Esophagus muscularis mucosa (tissue), 3 donors: ENCODE measurements at regions not wholly inside any gene's neighbourhood (a gene's known extent, or its start where the extent isn't known, plus 50 kb on each side); places are given as distances from the start of the nearest gene placed in this dataset.

Experiments used
- EP300 ChIP-seq: sonication (generic); formaldehyde crosslinking; IDR thresholded peaks from one replicate; pipeline ENCODE4 v1.6.1; 2017; ENCODE audit warnings: antibody characterized with exemption
- POLR2AphosphoS5 ChIP-seq, 2 donors: sonication (generic); formaldehyde crosslinking; IDR thresholded peaks; one replicate each; pipeline ENCODE4 v1.6.1; 2017; ENCODE audit warnings: antibody characterized with exemption in 2 of 2

DNA sequence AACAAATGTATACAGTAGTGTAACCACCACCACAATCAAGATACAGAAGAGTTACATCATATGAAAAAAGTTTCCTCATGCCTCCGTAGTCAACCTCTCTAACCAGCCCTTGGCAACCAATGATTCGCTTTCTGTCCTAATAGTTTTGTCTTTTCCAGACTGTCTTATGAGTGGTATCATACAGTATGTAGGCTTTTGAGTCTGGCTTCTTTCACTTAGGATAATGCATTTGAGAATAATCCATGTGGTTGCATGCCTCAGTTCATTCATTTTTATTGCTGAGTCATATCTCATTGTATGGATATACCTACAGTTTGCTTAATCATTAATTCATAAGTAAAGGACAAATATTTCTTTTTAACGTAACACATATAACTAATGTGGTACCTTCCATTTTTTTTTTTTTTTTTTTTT lies 86.4 kb upstream of the RIPOR2 start:
- TF ChIP-seq POLR2AphosphoS5 (IDR thresholded peaks at IDR 0.05), result no peak
- TF ChIP-seq EP300, result no peak
